A549 (cell line): ENCODE measurements at regions not wholly inside any gene's neighbourhood (a gene's known extent, or its start where the extent isn't known, plus 50 kb on each side); places are given as distances from the start of the nearest gene placed in this dataset.

Source experiments
- BHLHE40 ChIP-seq: IDR thresholded peaks from 2 replicates; pipeline ENCODE4 v1.6.1; 2012; ENCODE audit warnings: low read depth, low read length, inconsistent platforms
- CHD2 ChIP-seq: fragments of 150-350 bp; IDR thresholded peaks from 2 replicates; pipeline ENCODE4 v1.6.1; 2014; ENCODE audit warnings: low read length; ENCODE audit not compliant: partially characterized antibody
- CTCF ChIP-seq: fragments of >200 bp; sonication (Bioruptor Twin); formaldehyde crosslinking; IDR thresholded peaks from 3 replicates; pipeline ENCODE4 v1.5.1; 2016
- ELK1 ChIP-seq: fragments of 150-350 bp; IDR thresholded peaks from 2 replicates; pipeline ENCODE4 v1.6.1; 2014; ENCODE audit warnings: low read depth, mild to moderate bottlenecking, low read length
- EP300 ChIP-seq, 2 experiments: fragments of >200 bp; sonication (Bioruptor Twin); formaldehyde crosslinking; IDR thresholded peaks; 2 replicates in 1 of 2; 3 replicates in 1 of 2; pipeline ENCODE4 v1.6.1; 2016 to 2017
- KDM5A ChIP-seq: fragments of 200-600 bp; sonication (generic); IDR thresholded peaks from 2 replicates; pipeline ENCODE4 v1.6.1; 2016; ENCODE audit warnings: antibody characterized with exemption, mild to moderate bottlenecking
- MAZ ChIP-seq: fragments of 150-350 bp; IDR thresholded peaks from 2 replicates; pipeline ENCODE4 v1.6.1; 2014; ENCODE audit warnings: antibody characterized with exemption, low read depth, low read length, borderline replicate concordance
- MYC ChIP-seq: IDR thresholded peaks from 2 replicates; pipeline ENCODE4 v1.6.1; 2012; ENCODE audit warnings: mild to moderate bottlenecking, inconsistent platforms, low read length, improper control_type of control experiment, borderline replicate concordance
- POLR2A ChIP-seq: IDR thresholded peaks from 2 replicates; pipeline ENCODE4 v1.6.1; 2012; ENCODE audit warnings: mild to moderate bottlenecking, low read length
- RAD21 ChIP-seq, 2 experiments: fragments of >200 bp in 1 of 2; sonication (Bioruptor Twin) in 1 of 2; formaldehyde crosslinking in 1 of 2; IDR thresholded peaks in 1 of 2; conservative IDR thresholded peaks in 1 of 2; 2 replicates in 1 of 2; 3 replicates in 1 of 2; pipeline ENCODE4 v1.6.1; 2012 to 2018; ENCODE audit warnings: inconsistent platforms in 1 of 2
- RFX5 ChIP-seq: fragments of 450-650 bp; IDR thresholded peaks from 2 replicates; pipeline ENCODE4 v1.7.1; 2014; ENCODE audit warnings: antibody characterized with exemption, mild to moderate bottlenecking, moderate library complexity
- SREBF2 ChIP-seq: fragments of 450-650 bp; IDR thresholded peaks from 2 replicates; pipeline ENCODE4 v1.6.1; 2014; ENCODE audit warnings: mild to moderate bottlenecking, moderate library complexity
- TF ChIP-seq, protein P1 (sequence below): fragments of 200-600 bp; sonication (generic); IDR thresholded peaks from 2 replicates; pipeline ENCODE4 v1.6.1; 2016; ENCODE audit warnings: antibody characterized with exemption, mild to moderate bottlenecking, moderate library complexity

DNA sequence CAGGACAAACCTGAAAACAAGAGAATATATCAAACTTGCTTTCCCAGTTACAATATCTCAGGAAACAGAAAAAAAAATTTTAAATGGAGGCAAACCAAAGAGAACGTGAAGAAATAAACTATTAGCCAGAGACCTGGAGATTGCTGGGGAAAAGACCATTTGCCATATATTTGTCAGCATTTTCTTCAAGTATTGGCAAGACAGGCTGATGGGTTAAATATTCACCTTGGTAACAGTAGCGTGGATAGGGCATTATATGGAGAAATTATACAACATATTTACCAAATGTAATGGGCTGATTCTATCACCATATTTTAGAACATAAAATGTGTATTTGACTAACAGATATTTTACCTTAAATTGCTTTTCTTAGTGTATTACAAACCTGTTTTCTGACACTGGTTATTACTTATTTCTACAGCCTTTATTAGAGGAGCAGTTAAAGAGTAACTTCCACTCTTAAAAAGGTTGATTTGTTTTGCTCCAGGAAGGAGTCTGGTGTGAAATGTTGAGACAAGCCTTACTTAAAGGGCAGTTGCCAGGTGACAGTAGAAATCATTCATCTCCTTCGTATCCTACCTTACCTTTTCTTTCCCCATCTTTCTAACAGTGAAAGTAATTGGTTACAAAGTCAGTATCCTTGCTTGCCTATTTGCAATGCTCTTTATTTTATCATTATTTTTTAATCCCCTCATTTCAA, 575.5 kb downstream of the GBA3 start:
- TF ChIP-seq MYC (no peak), RFX5 (no peak), EP300 (IDR thresholded peaks at IDR 0.05) (no peak), CTCF (no peak), POLR2A (no peak), SREBF2 (no peak), KDM5A (no peak), ELK1 (no peak), CHD2 (no peak), MAZ (no peak), BHLHE40 (no peak), RAD21 (conservative IDR thresholded peaks at IDR 0.05 in 1 of 2, IDR thresholded peaks at IDR 0.05 in 1 of 2) (no peak)
- TF ChIP-seq, protein P1, sequence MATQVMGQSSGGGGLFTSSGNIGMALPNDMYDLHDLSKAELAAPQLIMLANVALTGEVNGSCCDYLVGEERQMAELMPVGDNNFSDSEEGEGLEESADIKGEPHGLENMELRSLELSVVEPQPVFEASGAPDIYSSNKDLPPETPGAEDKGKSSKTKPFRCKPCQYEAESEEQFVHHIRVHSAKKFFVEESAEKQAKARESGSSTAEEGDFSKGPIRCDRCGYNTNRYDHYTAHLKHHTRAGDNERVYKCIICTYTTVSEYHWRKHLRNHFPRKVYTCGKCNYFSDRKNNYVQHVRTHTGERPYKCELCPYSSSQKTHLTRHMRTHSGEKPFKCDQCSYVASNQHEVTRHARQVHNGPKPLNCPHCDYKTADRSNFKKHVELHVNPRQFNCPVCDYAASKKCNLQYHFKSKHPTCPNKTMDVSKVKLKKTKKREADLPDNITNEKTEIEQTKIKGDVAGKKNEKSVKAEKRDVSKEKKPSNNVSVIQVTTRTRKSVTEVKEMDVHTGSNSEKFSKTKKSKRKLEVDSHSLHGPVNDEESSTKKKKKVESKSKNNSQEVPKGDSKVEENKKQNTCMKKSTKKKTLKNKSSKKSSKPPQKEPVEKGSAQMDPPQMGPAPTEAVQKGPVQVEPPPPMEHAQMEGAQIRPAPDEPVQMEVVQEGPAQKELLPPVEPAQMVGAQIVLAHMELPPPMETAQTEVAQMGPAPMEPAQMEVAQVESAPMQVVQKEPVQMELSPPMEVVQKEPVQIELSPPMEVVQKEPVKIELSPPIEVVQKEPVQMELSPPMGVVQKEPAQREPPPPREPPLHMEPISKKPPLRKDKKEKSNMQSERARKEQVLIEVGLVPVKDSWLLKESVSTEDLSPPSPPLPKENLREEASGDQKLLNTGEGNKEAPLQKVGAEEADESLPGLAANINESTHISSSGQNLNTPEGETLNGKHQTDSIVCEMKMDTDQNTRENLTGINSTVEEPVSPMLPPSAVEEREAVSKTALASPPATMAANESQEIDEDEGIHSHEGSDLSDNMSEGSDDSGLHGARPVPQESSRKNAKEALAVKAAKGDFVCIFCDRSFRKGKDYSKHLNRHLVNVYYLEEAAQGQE = no peak
